K562 (cell line): ENCODE measurements at regions not wholly inside any gene's neighbourhood (a gene's known extent, or its start where the extent isn't known, plus 50 kb on each side); places are given as distances from the start of the nearest gene placed in this dataset.

Experiments used
- GABPB1 ChIP-seq: sonication (generic); formaldehyde crosslinking; IDR thresholded peaks from 2 replicates; pipeline ENCODE4 v1.8.0; 2022; ENCODE audit warnings: mild to moderate bottlenecking, missing genetic modification reagents
- JUND ChIP-seq, 2 experiments: IDR thresholded peaks; 2 replicates in 1 of 2; 3 replicates in 1 of 2; pipeline ENCODE4 v1.6.1; 2011; ENCODE audit warnings: borderline replicate concordance in 2 of 2, low read depth in 2 of 2, low read length in 2 of 2, improper control_type of control experiment in 1 of 2, missing biosample characterization in 1 of 2, missing genetic modification characterization in 1 of 2, missing genetic modification reagents in 1 of 2
- KLF6 ChIP-seq: fragments of 250-450 bp; sonication (Bioruptor Pico); IDR thresholded peaks from 2 replicates; pipeline ENCODE4 v1.4.0; 2020; ENCODE audit warnings: mild to moderate bottlenecking, moderate library complexity, borderline replicate concordance
- POU5F1 ChIP-seq: fragments of 150-350 bp; IDR thresholded peaks from 2 replicates; pipeline ENCODE4 v1.6.1; 2014; ENCODE audit warnings: borderline replicate concordance, low read length, low read depth, mild to moderate bottlenecking; ENCODE audit not compliant: partially characterized antibody
- PYGO2 ChIP-seq: fragments of 450-650 bp; IDR thresholded peaks from 2 replicates; pipeline ENCODE4 v1.6.1; 2016; ENCODE audit warnings: mild to moderate bottlenecking, missing genetic modification characterization, moderate library complexity, missing compliant biosample characterization
- RAD21 ChIP-seq, 2 experiments: fragments of 250-450 bp in 1 of 2; fragments of 450-650 bp in 1 of 2; sonication (Bioruptor Pico) in 1 of 2; formaldehyde crosslinking in 1 of 2; IDR thresholded peaks in 1 of 2; conservative IDR thresholded peaks in 1 of 2; 2 replicates each; pipeline versions ENCODE4 v1.4.0 to v1.8.0; 2020 to 2022; ENCODE audit warnings: mild to moderate bottlenecking in 2 of 2, moderate library complexity in 1 of 2
- ZFP30 ChIP-seq: fragments of 250-450 bp; sonication (Bioruptor Pico); IDR thresholded peaks from 2 replicates; pipeline ENCODE4 v1.8.0; 2022; ENCODE audit warnings: moderate library complexity, mild to moderate bottlenecking, inconsistent platforms, borderline replicate concordance
- ZKSCAN8 ChIP-seq: fragments of 200-800 bp; sonication (Bioruptor generic); IDR thresholded peaks from 2 replicates; pipeline ENCODE4 v1.6.1; 2016; ENCODE audit warnings: missing genetic modification characterization, missing compliant biosample characterization
- ZNF311 ChIP-seq: fragments of 250-450 bp; sonication (Bioruptor Pico); IDR thresholded peaks from 2 replicates; pipeline ENCODE4 v1.4.0; 2020; ENCODE audit warnings: mild to moderate bottlenecking, moderate library complexity
- TF ChIP-seq, protein P1 (sequence below), 2 experiments: fragments of 450-650 bp in 1 of 2; sonication (generic) in 1 of 2; formaldehyde crosslinking in 1 of 2; IDR thresholded peaks; 2 replicates each; pipeline versions ENCODE4 v1.7.1 to v1.9.0; 2016 to 2022; ENCODE audit warnings: inconsistent platforms in 1 of 2, mild to moderate bottlenecking in 1 of 2, missing genetic modification reagents in 1 of 2
- TF ChIP-seq, protein P2 (sequence below), 2 experiments: fragments of 450-650 bp in 1 of 2; sonication (generic) in 1 of 2; formaldehyde crosslinking in 1 of 2; IDR thresholded peaks in 1 of 2; conservative IDR thresholded peaks in 1 of 2; 2 replicates each; pipeline versions ENCODE4 v1.6.1 to v1.8.1; 2016 to 2023; ENCODE audit warnings: mild to moderate bottlenecking in 2 of 2, moderate library complexity in 2 of 2, inconsistent platforms in 1 of 2, missing genetic modification reagents in 1 of 2
- TF ChIP-seq, protein P3 (sequence below): fragments of 250-450 bp; sonication (Bioruptor Pico); IDR thresholded peaks from 2 replicates; pipeline ENCODE4 v1.8.0; 2021; ENCODE audit warnings: borderline replicate concordance, mild to moderate bottlenecking, moderate library complexity; ENCODE audit not compliant: poor library complexity, severe bottlenecking

DNA sequence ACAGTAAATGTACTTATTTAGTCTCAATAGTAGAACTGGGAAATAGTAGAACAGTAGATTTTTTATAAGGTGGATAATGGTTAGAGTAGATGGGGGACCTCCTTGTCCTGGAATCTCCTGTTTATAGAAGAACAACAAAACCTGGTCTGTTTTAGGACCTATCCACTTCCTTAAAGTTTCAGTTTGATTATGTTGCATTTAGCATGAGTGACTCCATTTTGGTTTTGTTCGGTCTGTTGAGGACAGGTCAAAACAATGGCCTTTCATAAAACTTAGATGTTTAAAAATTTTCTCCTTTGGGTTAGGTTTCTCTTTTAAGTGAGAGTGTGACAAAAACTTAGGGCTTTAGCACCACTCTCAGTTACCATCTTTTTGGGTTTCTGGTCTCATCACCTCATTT is 308.9 kb downstream of the BTG1 start (continued):
- TF ChIP-seq, protein P1, sequence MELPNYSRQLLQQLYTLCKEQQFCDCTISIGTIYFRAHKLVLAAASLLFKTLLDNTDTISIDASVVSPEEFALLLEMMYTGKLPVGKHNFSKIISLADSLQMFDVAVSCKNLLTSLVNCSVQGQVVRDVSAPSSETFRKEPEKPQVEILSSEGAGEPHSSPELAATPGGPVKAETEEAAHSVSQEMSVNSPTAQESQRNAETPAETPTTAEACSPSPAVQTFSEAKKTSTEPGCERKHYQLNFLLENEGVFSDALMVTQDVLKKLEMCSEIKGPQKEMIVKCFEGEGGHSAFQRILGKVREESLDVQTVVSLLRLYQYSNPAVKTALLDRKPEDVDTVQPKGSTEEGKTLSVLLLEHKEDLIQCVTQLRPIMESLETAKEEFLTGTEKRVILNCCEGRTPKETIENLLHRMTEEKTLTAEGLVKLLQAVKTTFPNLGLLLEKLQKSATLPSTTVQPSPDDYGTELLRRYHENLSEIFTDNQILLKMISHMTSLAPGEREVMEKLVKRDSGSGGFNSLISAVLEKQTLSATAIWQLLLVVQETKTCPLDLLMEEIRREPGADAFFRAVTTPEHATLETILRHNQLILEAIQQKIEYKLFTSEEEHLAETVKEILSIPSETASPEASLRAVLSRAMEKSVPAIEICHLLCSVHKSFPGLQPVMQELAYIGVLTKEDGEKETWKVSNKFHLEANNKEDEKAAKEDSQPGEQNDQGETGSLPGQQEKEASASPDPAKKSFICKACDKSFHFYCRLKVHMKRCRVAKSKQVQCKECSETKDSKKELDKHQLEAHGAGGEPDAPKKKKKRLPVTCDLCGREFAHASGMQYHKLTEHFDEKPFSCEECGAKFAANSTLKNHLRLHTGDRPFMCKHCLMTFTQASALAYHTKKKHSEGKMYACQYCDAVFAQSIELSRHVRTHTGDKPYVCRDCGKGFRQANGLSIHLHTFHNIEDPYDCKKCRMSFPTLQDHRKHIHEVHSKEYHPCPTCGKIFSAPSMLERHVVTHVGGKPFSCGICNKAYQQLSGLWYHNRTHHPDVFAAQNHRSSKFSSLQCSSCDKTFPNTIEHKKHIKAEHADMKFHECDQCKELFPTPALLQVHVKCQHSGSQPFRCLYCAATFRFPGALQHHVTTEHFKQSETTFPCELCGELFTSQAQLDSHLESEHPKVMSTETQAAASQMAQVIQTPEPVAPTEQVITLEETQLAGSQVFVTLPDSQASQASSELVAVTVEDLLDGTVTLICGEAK (IDR thresholded peaks at IDR 0.05) = no peak
- TF ChIP-seq, protein P1 (CRISPR knock-in tag; IDR thresholded peaks at IDR 0.05) = no peak
- TF ChIP-seq KLF6 (CRISPR knock-in tag) = peak; percentile 50; the same call in 1 of the 2 replicates
- TF ChIP-seq, protein P2, sequence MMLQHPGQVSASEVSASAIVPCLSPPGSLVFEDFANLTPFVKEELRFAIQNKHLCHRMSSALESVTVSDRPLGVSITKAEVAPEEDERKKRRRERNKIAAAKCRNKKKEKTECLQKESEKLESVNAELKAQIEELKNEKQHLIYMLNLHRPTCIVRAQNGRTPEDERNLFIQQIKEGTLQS (IDR thresholded peaks at IDR 0.05) = no peak
- TF ChIP-seq, protein P2 (CRISPR knock-in tag; conservative IDR thresholded peaks at IDR 0.05) = no peak
- no peak for TF ChIP-seq ZKSCAN8 (CRISPR knock-in tag)
- TF ChIP-seq POU5F1 = no peak
- TF ChIP-seq ZFP30 (CRISPR knock-in tag) = no peak
- no peak for TF ChIP-seq JUND (IDR thresholded peaks at IDR 0.05; ENCODE audit: borderline replicate concordance, low read depth, low read length)
- TF ChIP-seq JUND (tag; IDR thresholded peaks at IDR 0.05; ENCODE audit: borderline replicate concordance, low read depth, low read length) = 0 out of 3 replicates have a peak, but pooled peaks have one; percentile 28
- no peak for TF ChIP-seq GABPB1 (CRISPR knock-in tag)
- TF ChIP-seq, protein P3, sequence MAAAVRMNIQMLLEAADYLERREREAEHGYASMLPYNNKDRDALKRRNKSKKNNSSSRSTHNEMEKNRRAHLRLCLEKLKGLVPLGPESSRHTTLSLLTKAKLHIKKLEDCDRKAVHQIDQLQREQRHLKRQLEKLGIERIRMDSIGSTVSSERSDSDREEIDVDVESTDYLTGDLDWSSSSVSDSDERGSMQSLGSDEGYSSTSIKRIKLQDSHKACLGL (CRISPR knock-in tag) = no peak
- peak; percentile 37; the same call in 1 of the 2 replicates for TF ChIP-seq PYGO2 (tag)
- TF ChIP-seq ZNF311 (CRISPR knock-in tag) = peak; percentile 58; the same call in 1 of the 2 replicates
- no peak for TF ChIP-seq RAD21 (CRISPR knock-in tag; conservative IDR thresholded peaks at IDR 0.05 in 1 of 2, IDR thresholded peaks at IDR 0.05 in 1 of 2)
